HEK293 (cell line): ENCODE measurements at regions not wholly inside any gene's neighbourhood (a gene's known extent, or its start where the extent isn't known, plus 50 kb on each side); places are given as distances from the start of the nearest gene placed in this dataset.

Source experiments
- ZNF350 ChIP-seq: fragments of 450-650 bp; formaldehyde crosslinking; IDR thresholded peaks from 2 replicates; pipeline ENCODE4 v1.5.0; 2017; ENCODE audit warnings: missing biosample characterization, mild to moderate bottlenecking, missing genetic modification characterization
- TF ChIP-seq, protein P1 (sequence below): fragments of 450-650 bp; formaldehyde crosslinking; IDR thresholded peaks from 2 replicates; pipeline ENCODE4 v1.5.1; 2016; ENCODE audit warnings: missing biosample characterization, missing genetic modification characterization
- TF ChIP-seq, protein P2 (sequence below): fragments of 450-650 bp; formaldehyde crosslinking; IDR thresholded peaks from 2 replicates; pipeline ENCODE4 v1.5.1; 2016; ENCODE audit warnings: missing biosample characterization, missing genetic modification characterization

DNA sequence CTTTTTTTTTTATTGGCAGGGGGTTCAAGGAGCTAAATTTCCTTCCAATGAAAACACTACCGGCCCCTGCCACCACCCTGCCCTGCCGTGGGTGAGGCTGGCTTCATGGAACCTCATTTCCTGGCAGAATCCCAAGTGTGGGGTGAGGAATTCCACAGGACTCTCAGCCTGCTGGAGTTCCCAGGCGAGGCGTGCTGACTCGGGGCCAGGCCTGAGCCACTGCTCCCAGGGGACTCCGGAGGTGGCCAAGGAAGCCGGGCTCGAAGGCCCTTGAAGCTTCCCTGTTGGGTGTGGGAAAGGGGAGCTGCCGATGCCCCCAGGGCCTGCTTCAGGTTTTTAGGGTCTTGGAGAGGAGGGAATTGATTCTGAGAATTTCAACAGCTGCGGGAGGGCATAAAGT is 95.3 kb upstream of the ACTRT2 start:
- TF ChIP-seq ZNF350 (tag by site-specific recombination) = no peak
- TF ChIP-seq, protein P1, sequence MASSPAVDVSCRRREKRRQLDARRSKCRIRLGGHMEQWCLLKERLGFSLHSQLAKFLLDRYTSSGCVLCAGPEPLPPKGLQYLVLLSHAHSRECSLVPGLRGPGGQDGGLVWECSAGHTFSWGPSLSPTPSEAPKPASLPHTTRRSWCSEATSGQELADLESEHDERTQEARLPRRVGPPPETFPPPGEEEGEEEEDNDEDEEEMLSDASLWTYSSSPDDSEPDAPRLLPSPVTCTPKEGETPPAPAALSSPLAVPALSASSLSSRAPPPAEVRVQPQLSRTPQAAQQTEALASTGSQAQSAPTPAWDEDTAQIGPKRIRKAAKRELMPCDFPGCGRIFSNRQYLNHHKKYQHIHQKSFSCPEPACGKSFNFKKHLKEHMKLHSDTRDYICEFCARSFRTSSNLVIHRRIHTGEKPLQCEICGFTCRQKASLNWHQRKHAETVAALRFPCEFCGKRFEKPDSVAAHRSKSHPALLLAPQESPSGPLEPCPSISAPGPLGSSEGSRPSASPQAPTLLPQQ (tag by site-specific recombination) = no peak
- TF ChIP-seq, protein P2, sequence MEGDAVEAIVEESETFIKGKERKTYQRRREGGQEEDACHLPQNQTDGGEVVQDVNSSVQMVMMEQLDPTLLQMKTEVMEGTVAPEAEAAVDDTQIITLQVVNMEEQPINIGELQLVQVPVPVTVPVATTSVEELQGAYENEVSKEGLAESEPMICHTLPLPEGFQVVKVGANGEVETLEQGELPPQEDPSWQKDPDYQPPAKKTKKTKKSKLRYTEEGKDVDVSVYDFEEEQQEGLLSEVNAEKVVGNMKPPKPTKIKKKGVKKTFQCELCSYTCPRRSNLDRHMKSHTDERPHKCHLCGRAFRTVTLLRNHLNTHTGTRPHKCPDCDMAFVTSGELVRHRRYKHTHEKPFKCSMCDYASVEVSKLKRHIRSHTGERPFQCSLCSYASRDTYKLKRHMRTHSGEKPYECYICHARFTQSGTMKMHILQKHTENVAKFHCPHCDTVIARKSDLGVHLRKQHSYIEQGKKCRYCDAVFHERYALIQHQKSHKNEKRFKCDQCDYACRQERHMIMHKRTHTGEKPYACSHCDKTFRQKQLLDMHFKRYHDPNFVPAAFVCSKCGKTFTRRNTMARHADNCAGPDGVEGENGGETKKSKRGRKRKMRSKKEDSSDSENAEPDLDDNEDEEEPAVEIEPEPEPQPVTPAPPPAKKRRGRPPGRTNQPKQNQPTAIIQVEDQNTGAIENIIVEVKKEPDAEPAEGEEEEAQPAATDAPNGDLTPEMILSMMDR (tag by site-specific recombination) = no peak
